MCF 10A (cell line): ENCODE measurements at regions not wholly inside any gene's neighbourhood (a gene's known extent, or its start where the extent isn't known, plus 50 kb on each side); places are given as distances from the start of the nearest gene placed in this dataset.
A peak's percentile ranks its signal among the peaks of the same experiment; 100 is the strongest.

Experiments used
- BruUV-seq: library from RNA; stranded (reverse); fragments of 400-500 nt; replicated peaks from 2 replicates; lab custom pipeline; 2021; lab: Mats Ljungman, UMichigan
- CTCF ChIA-PET: fragments of 300-600 bp; sonication (Branson Sonifier 250); formaldehyde crosslinking; extraction: SDS; loops from one replicate; lab custom pipeline; 2021; ENCODE audit warnings: antibody characterized with exemption, inconsistent platforms; lab: Yijun Ruan, JAX
- POLR2A ChIA-PET: fragments of 300-600, 350-650 bp; sonication (Branson Sonifier 250); formaldehyde crosslinking; extraction: SDS; loops from one replicate; lab custom pipeline; 2020; ENCODE audit warnings: antibody characterized with exemption, inconsistent platforms; lab: Yijun Ruan, JAX
- DNase-seq: peaks from one replicate; pipeline ENCODE4 v3.0.0-alpha.2; 2018; ENCODE audit not compliant: unreplicated experiment
- H3K27ac Mint-ChIP-seq: one replicate; pipeline ENCODE4 v1.8.0; 2022; ENCODE audit warnings: mild to moderate bottlenecking, low read depth, mixed read lengths; ENCODE audit not compliant: unreplicated experiment
- H3K27me3 Mint-ChIP-seq: one replicate; pipeline ENCODE4 v1.8.0; 2022; ENCODE audit warnings: mixed read lengths; ENCODE audit not compliant: insufficient read depth, unreplicated experiment
- H3K36me3 Mint-ChIP-seq: one replicate; pipeline ENCODE4 v1.8.0; 2022; ENCODE audit warnings: mild to moderate bottlenecking, moderate library complexity, mixed read lengths; ENCODE audit not compliant: insufficient read depth, unreplicated experiment
- H3K4me1 Mint-ChIP-seq: one replicate; pipeline ENCODE4 v1.8.0; 2022; ENCODE audit warnings: mixed read lengths; ENCODE audit not compliant: insufficient read depth, unreplicated experiment
- H3K4me3 Mint-ChIP-seq: one replicate; pipeline ENCODE4 v1.8.0; 2022; ENCODE audit warnings: mild to moderate bottlenecking, moderate library complexity, mixed read lengths; ENCODE audit not compliant: unreplicated experiment
- H3K9me3 Mint-ChIP-seq: one replicate; pipeline ENCODE4 v1.8.0; 2022; ENCODE audit warnings: mixed read lengths; ENCODE audit not compliant: unreplicated experiment
- intact Hi-C: fragments of 100-400 bp; cut with micrococcal nuclease; formaldehyde crosslinking; loops from 2 replicates; pipeline ENCODE4 v1.14.1; 2022
- TF ChIP-seq, protein P1 (sequence below): fragments of 200-600 bp; IDR thresholded peaks from one replicate; pipeline ENCODE4 v1.8.0; 2022; ENCODE audit warnings: antibody characterized with exemption, mild to moderate bottlenecking; ENCODE audit not compliant: unreplicated experiment

DNA sequence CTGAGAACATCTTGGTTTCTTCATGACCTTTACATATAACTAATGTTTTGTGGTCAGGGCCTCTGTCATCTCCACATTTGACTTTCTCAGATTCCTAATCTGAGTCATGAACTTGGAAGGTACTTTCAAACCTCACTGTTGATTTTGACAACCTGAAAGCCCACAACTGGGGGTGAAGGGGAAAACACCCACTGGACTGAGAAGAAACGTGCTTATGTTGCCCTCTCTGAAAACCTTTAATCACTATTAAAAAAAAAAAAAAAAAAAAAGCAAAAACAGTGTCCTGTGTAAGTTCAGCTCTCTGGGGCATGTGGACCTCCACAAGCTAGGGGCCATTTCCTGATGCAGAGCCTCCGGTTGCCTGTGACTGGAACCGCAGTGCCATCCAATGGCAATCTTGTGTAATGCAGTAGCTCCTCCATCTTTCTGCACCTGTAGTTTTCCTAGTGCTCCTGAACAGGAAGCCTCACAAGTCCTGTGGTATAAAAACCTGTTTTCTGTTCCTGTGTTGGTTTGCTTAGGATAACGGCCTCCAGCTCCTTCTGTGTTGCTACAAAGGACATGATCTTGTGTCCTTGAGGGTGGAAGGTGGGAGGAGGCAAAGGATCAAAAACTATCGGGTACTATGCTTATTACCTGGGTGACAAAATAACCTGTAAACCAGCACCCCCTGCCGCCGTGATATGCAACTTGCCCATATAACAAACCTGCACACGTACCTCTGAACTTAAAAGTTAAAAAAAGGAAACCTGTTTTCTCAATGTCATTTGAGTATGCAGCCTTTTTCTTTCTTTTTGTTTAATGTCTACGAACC is 124.5 kb downstream of the ZNF648 start:
- peak; percentile 87 for DNase-seq
- Mint-ChIP-seq H3K4me1 (no peaks in the 10 kb centered on the region), H3K27ac (no peak overlapping the region), H3K27me3 (no peaks in the 10 kb centered on the region), H3K36me3 (no peaks in the 10 kb centered on the region), H3K9me3 (no peaks in the 10 kb centered on the region), H3K4me3 (no peak overlapping the region)
- no TSS peak for BruUV-seq
- TF ChIP-seq, protein P1, sequence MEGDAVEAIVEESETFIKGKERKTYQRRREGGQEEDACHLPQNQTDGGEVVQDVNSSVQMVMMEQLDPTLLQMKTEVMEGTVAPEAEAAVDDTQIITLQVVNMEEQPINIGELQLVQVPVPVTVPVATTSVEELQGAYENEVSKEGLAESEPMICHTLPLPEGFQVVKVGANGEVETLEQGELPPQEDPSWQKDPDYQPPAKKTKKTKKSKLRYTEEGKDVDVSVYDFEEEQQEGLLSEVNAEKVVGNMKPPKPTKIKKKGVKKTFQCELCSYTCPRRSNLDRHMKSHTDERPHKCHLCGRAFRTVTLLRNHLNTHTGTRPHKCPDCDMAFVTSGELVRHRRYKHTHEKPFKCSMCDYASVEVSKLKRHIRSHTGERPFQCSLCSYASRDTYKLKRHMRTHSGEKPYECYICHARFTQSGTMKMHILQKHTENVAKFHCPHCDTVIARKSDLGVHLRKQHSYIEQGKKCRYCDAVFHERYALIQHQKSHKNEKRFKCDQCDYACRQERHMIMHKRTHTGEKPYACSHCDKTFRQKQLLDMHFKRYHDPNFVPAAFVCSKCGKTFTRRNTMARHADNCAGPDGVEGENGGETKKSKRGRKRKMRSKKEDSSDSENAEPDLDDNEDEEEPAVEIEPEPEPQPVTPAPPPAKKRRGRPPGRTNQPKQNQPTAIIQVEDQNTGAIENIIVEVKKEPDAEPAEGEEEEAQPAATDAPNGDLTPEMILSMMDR = peak; percentile 75
- ChIA-PET CTCF (interaction anchor here (0.6 to 11.4 kb wide), 87 partner anchors 10 to 1696 kb away, joined by 3 to 410 read pairs (median 4); partner anchors contain the start of gene CACNA1E), POLR2A (interaction anchor here (0.7 to 1.4 kb wide), 3 partner anchors 161 to 468 kb away, joined by 3 to 7 read pairs (median 6); no protein-coding TSS in a partner anchor)
- intact Hi-C loops = loop anchor here (1.0 to 10.0 kb wide), 6 partner anchors 117 to 742 kb away; no protein-coding TSS in a partner anchor

DNA sequence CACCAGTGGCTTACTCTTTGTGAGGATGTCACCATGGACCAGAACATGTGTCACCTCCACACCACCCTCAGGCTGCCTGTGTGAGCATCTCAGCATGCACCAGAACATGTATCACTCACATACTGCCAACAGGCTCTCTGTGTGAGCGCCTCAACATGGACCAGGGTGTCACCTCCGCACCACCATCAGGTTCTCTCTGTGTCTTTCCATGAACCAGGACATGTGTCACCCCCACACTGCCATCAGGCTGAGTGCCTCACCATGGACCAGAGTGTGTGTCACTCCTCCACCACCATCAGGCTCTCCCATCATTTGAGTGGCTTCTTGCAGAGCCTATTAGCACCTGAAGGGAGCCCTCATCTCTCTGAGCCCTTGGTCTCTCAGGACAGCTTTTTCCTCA is 125.2 kb downstream of the ZNF648 start:
- H3K36me3 Mint-ChIP-seq = no peaks in the 10 kb centered on the region
- no peak for DNase-seq
- intact Hi-C loops = loop anchor here (2.0 to 10.0 kb wide), 3 partner anchors 259 to 741 kb away; no protein-coding TSS in a partner anchor
- TF ChIP-seq, protein P1 = no peak
- H3K9me3 Mint-ChIP-seq = no peaks in the 10 kb centered on the region
- H3K4me1 Mint-ChIP-seq = no peaks in the 10 kb centered on the region
- BruUV-seq = no TSS peak
- ChIA-PET CTCF (interaction anchor here (0.6 to 11.4 kb wide), 63 partner anchors 9 to 1057 kb away, joined by 3 to 410 read pairs (median 4); partner anchors contain the start of gene CACNA1E), POLR2A (interaction anchor here (1.4 kb wide), 1 partner anchor 458 kb away, joined by 7 read pairs; no protein-coding TSS in a partner anchor)
- no peak overlapping the region for H3K27ac Mint-ChIP-seq
- H3K4me3 Mint-ChIP-seq = no peak overlapping the region
- no peaks in the 10 kb centered on the region for H3K27me3 Mint-ChIP-seq

DNA sequence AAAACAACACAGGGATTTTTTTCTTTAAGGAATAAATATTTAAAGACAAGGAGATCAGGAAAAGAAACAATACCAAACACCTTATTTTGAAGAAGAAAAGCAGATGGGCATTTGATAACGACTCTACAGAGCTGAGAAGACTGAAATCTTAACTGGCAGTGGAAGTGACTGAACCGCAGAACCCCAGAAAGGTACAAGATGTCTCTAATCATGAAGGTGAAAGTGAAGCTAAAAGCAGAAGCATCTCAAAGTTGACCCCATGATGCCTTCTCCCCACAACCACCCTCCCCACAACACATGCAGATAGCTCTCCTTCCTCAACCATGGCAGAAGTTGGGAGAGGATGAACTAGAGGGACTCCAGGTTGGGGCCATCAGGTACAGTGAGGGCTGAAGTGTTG is 129.6 kb downstream of the ZNF648 start:
- DNase-seq = no peak
- no peak overlapping the region for H3K27ac Mint-ChIP-seq
- H3K36me3 Mint-ChIP-seq = no peaks in the 10 kb centered on the region
- intact Hi-C loops = loop anchor here (10.0 kb wide), 1 partner anchor 737 kb away; no protein-coding TSS in a partner anchor
- TF ChIP-seq, protein P1 = no peak
- CTCF ChIA-PET = interaction anchor here (0.6 to 11.4 kb wide), 4 partner anchors 10 to 451 kb away, joined by 3 to 410 read pairs (median 4); partner anchors contain the start of gene CACNA1E
- no peaks in the 10 kb centered on the region for H3K4me1 Mint-ChIP-seq
- peaks cover 12% of the 10 kb centered on the region for H3K27me3 Mint-ChIP-seq
- no TSS peak for BruUV-seq
- no peak overlapping the region for H3K4me3 Mint-ChIP-seq
- H3K9me3 Mint-ChIP-seq = no peaks in the 10 kb centered on the region
- POLR2A ChIA-PET = no interaction called here

DNA sequence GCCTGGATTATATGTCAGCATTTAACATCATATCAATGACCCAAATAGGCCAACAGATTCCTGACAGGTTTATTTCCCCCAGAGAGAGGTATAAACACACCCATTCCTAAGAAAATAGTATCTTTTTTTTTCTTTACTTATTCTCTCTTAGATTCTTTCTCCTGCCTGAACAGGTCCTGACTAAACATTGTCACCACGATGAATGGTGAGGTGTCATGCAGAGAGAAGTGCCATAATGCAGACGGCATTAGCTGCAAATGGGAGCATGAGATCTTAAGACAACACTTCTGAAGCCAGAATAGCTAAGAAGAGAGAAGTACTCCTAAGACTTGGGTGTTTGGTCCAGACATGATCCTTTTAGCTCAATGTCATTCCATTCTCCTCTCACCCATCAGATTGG is 131.3 kb downstream of the ZNF648 start:
- Mint-ChIP-seq H3K36me3 (no peaks in the 10 kb centered on the region), H3K4me3 (no peak overlapping the region), H3K9me3 (no peaks in the 10 kb centered on the region), H3K27me3 (peaks cover 22% of the 10 kb centered on the region), H3K27ac (no peak overlapping the region), H3K4me1 (no peaks in the 10 kb centered on the region)
- BruUV-seq = no TSS peak
- ChIA-PET CTCF (interaction anchor here (0.6 to 5.1 kb wide), 6 partner anchors 8 to 495 kb away, joined by 3 to 89 read pairs (median 6); no protein-coding TSS in a partner anchor), POLR2A (interaction anchor here (0.6 kb wide), 1 partner anchor 79 kb away, joined by 3 read pairs; no protein-coding TSS in a partner anchor)
- no peak for DNase-seq
- intact Hi-C loops = loop anchor here (10.0 kb wide), 1 partner anchor 735 kb away; no protein-coding TSS in a partner anchor
- TF ChIP-seq, protein P1 = no peak
